HG03066 (cell line): ENCODE measurements at regions not wholly inside any gene's neighbourhood (a gene's known extent, or its start where the extent isn't known, plus 50 kb on each side); places are given as distances from the start of the nearest gene placed in this dataset.

Experiments used
- ATAC-seq: cut with Tn5 transposase; IDR thresholded peaks from one replicate; pipeline ENCODE4 v1.9.1; 2021; ENCODE audit warnings: low read depth; ENCODE audit not compliant: unreplicated experiment

- ATAC-seq, result no peak
Observed at GRCh38 chr3:16102187-16102561, 72.3 kb upstream of the GALNT15 start.

- ATAC-seq, result no peak
Observed at GRCh38 chr3:16102905-16103364, 71.5 kb upstream of the GALNT15 start.

- ATAC-seq, result no peak
Observed at GRCh38 chr3:16103472-16103871, 71.0 kb upstream of the GALNT15 start.

GRCh38 chr3:16104156-16104555 is 70.3 kb upstream of the GALNT15 start:
- no peak for ATAC-seq

- ATAC-seq, result no peak
Observed at GRCh38 chr3:16106050-16106449, 68.4 kb upstream of the GALNT15 start.

GRCh38 chr3:16108424-16108823 is 66.1 kb upstream of the GALNT15 start:
- no peak for ATAC-seq

- ATAC-seq, result no peak
Observed at GRCh38 chr3:16109929-16110328, 64.6 kb upstream of the GALNT15 start.

GRCh38 chr3:16112910-16113504 is 61.5 kb upstream of the GALNT15 start:
- ATAC-seq, result no peak

- ATAC-seq, result no peak
Observed at GRCh38 chr3:16113704-16114103, 60.8 kb upstream of the GALNT15 start.

GRCh38 chr3:16114429-16114828 is 60.1 kb upstream of the GALNT15 start:
- ATAC-seq, result no peak

- no peak for ATAC-seq
Observed at GRCh38 chr3:16114930-16115329, 59.5 kb upstream of the GALNT15 start.

- no peak for ATAC-seq
Observed at GRCh38 chr3:16118396-16118795, 56.1 kb upstream of the GALNT15 start.

GRCh38 chr3:16119887-16120286 is 54.6 kb upstream of the GALNT15 start:
- no peak for ATAC-seq

GRCh38 chr3:16121391-16121790 is 53.1 kb upstream of the GALNT15 start:
- no peak for ATAC-seq

GRCh38 chr3:16122155-16122554 is 52.3 kb upstream of the GALNT15 start:
- ATAC-seq, result no peak

- ATAC-seq, result no peak
Observed at GRCh38 chr3:16122661-16123060, 51.8 kb upstream of the GALNT15 start.

GRCh38 chr3:16124636-16125035 is 49.8 kb upstream of the GALNT15 start:
- ATAC-seq, result no peak
